Right lobe of liver (tissue), 6 donors: ENCODE measurements at regions not wholly inside any gene's neighbourhood (a gene's known extent, or its start where the extent isn't known, plus 50 kb on each side); places are given as distances from the start of the nearest gene placed in this dataset.

Experiments used
- ATAC-seq, 4 donors: fragments of 200-7000 bp; cut with Tn5 transposase; one replicate each; pipeline ENCODE4 v1.9.1; 2020; ENCODE audit warnings: mild to moderate bottlenecking in 4 of 4, moderate library complexity in 4 of 4
- DNase-seq, 3 donors: peaks; one replicate each; pipeline ENCODE4 v3.0.0-alpha.2; 2020
- H3K27ac ChIP-seq, 3 donors: fragments of 200-600 bp; one replicate each; pipeline ENCODE4 v1.8.0; 2022
- H3K27me3 ChIP-seq, 2 donors: fragments of 200-600 bp; one replicate each; pipeline ENCODE4 v1.8.0; 2022
- H3K36me3 ChIP-seq, 4 donors: fragments of 200-600 bp; sonication (generic) in 1 of 4; one replicate each; pipeline versions ENCODE4 v1.5.1 to v1.8.0; 2017 to 2022; ENCODE audit warnings: control low read depth in 1 of 4
- H3K4me1 ChIP-seq, 4 donors: fragments of 200-600 bp; sonication (generic) in 1 of 4; one replicate each; pipeline versions ENCODE4 v1.5.1 to v1.8.0; 2017 to 2022; ENCODE audit warnings: control low read depth in 1 of 4
- H3K4me3 ChIP-seq, 3 donors: fragments of 200-600 bp; one replicate each; pipeline ENCODE4 v1.8.0; 2022
- H3K9me3 ChIP-seq, 4 donors: fragments of 200-600 bp; sonication (generic) in 1 of 4; one replicate each; pipeline versions ENCODE4 v1.5.1 to v1.8.0; 2017 to 2022; ENCODE audit warnings: control low read depth in 1 of 4
- POLR2A ChIP-seq: fragments of 450-650 bp; IDR thresholded peaks from one replicate; pipeline ENCODE4 v1.6.1; 2017; ENCODE audit warnings: antibody characterized with exemption, mild to moderate bottlenecking
- WGBS: methylation state at CpG from one replicate; pipeline ENCODE4 v1.1.6; 2018; ENCODE audit warnings: low coverage, low lambda C conversion rate; ENCODE audit not compliant: insufficient coverage; ENCODE audit errors: missing lambda C conversion rate; 5-methylcytosine and 5-hydroxymethylcytosine counted together
- intact Hi-C, 2 donors: fragments of 100-400 bp; cut with DNase I; formaldehyde crosslinking; loops; one replicate each; pipeline versions ENCODE4 v1.11.2 to v1.14.1; 2022
- TF ChIP-seq, protein P1 (sequence below), 4 donors: fragments of 200-600 bp in 3 of 4; fragments of 450-650 bp in 1 of 4; IDR thresholded peaks; one replicate each; pipeline versions ENCODE4 v1.5.1 to v1.8.0; 2016 to 2022; ENCODE audit warnings: antibody characterized with exemption in 4 of 4, mild to moderate bottlenecking in 2 of 4
- donor health status: DM: no; HTN: yes; CAD: no.
- donor health status: DM: no; HTN: no; CAD: no.
- donor health status: DM: no; HTN: no; CAD: no.
- donor health status: DM: no; HTN: yes; CAD: no.
- donor health status: DM: no; HTN: yes; CAD: no.

DNA sequence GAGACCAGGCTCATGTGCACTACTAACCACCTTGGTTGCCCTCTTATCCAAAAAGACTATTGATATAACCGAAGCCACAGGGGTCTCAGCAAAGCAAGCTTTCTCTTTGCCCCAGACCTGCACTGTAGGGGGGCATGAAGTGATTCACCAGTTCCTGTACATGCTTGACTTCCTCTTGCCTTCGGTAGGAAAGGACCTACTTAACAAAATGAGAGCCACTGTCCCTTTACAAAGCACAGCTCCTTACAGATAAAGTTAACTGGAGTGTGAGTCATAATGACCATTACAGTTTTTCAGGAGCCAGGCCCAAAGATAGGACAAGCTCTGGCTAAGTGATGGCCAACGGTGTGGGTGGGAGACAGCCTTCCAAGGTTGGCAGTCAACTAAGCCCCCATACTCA, 622.0 kb upstream of the TSPY4 start:
- no peak for ATAC-seq
- H3K36me3 ChIP-seq = no peaks in the 10 kb centered on the region
- no peak overlapping the region for H3K27ac ChIP-seq
- TF ChIP-seq POLR2A = no peak
- TF ChIP-seq, protein P1, sequence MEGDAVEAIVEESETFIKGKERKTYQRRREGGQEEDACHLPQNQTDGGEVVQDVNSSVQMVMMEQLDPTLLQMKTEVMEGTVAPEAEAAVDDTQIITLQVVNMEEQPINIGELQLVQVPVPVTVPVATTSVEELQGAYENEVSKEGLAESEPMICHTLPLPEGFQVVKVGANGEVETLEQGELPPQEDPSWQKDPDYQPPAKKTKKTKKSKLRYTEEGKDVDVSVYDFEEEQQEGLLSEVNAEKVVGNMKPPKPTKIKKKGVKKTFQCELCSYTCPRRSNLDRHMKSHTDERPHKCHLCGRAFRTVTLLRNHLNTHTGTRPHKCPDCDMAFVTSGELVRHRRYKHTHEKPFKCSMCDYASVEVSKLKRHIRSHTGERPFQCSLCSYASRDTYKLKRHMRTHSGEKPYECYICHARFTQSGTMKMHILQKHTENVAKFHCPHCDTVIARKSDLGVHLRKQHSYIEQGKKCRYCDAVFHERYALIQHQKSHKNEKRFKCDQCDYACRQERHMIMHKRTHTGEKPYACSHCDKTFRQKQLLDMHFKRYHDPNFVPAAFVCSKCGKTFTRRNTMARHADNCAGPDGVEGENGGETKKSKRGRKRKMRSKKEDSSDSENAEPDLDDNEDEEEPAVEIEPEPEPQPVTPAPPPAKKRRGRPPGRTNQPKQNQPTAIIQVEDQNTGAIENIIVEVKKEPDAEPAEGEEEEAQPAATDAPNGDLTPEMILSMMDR (IDR thresholded peaks at IDR 0.05) = no peak
- no CpG with 5 or more reads among the region's 3 CpGs for WGBS
- H3K9me3 ChIP-seq = no peaks in the 10 kb centered on the region
- intact Hi-C loops = no loop called here
- H3K27me3 ChIP-seq = no peaks in the 10 kb centered on the region
- DNase-seq = no peak
- H3K4me1 ChIP-seq = no peaks in the 10 kb centered on the region
- H3K4me3 ChIP-seq = no peak overlapping the region

GRCh38 chrY:8726616-8727015, 610.6 kb upstream of the TSPY4 start:
- Histone ChIP-seq H3K4me1 (no peaks in the 10 kb centered on the region), H3K9me3 (no peaks in the 10 kb centered on the region), H3K36me3 (no peaks in the 10 kb centered on the region), H3K27me3 (no peaks in the 10 kb centered on the region), H3K27ac (no peak overlapping the region), H3K4me3 (no peak overlapping the region)
- intact Hi-C loops = no loop called here
- DNase-seq (no peak), ATAC-seq (no peak)
- no CpG with 5 or more reads among the region's 6 CpGs for WGBS
- TF ChIP-seq POLR2A = no peak
- TF ChIP-seq, protein P1 (IDR thresholded peaks at IDR 0.05) = no peak

DNA sequence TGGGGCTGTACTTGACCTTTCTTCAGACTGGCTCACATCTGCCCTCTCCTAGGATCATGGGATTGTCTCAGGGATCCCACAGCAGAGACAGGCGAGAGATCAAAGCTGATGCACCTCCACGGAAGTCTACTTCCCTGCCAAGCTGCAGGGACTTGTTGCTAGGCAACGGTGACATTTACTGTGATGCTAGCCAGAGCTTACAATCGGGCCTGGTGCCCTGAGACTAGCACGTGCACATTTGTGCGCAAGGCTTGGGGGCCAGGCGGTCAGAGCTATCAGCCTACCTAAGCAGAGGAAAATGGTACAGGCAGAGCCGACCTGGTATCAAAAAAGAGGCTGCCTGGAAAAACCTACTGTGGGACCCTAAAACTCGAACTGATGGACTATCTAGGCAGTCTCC, 607.3 kb upstream of the TSPY4 start:
- intact Hi-C loops = no loop called here
- no peak for ATAC-seq
- H3K36me3 ChIP-seq = no peaks in the 10 kb centered on the region
- no peaks in the 10 kb centered on the region for H3K27me3 ChIP-seq
- H3K4me3 ChIP-seq = no peak overlapping the region
- no peaks in the 10 kb centered on the region for H3K9me3 ChIP-seq
- WGBS = no CpG with 5 or more reads among the region's 9 CpGs
- no peak overlapping the region for H3K27ac ChIP-seq
- no peak for TF ChIP-seq POLR2A
- TF ChIP-seq, protein P1 (IDR thresholded peaks at IDR 0.05) = no peak
- H3K4me1 ChIP-seq = no peaks in the 10 kb centered on the region
- DNase-seq = no peak

GRCh38 chrY:8741343-8742069, 595.8 kb upstream of the TSPY4 start:
- ATAC-seq = no peak
- no peak for DNase-seq
- Histone ChIP-seq H3K9me3 (no peaks in the 10 kb centered on the region), H3K4me1 (no peaks in the 10 kb centered on the region), H3K4me3 (no peak overlapping the region), H3K36me3 (no peaks in the 10 kb centered on the region), H3K27me3 (no peaks in the 10 kb centered on the region), H3K27ac (no peak overlapping the region)
- TF ChIP-seq, protein P1 (IDR thresholded peaks at IDR 0.05) = no peak
- no peak for TF ChIP-seq POLR2A
- intact Hi-C loops = no loop called here
- WGBS = no CpG with 5 or more reads among the region's 21 CpGs
